ENCODE measurements at regions not wholly inside any gene's neighbourhood (a gene's known extent, or its start where the extent isn't known, plus 50 kb on each side); places are given as distances from the start of the nearest gene placed in this dataset.

- no peak for DNase-seq
- no CpG with 5 or more reads among the region's 6 CpGs for WGBS (ENCODE audit: insufficient coverage, low lambda C conversion rate)
- no peaks in the 10 kb centered on the region for H3K9me3 ChIP-seq (ENCODE audit: control insufficient read depth, low read depth, low read length)
- no peak overlapping the region for H3K27ac ChIP-seq (ENCODE audit: low read length)
- H3K4me3 ChIP-seq (ENCODE audit: low read length) = no peak overlapping the region
- no peaks in the 10 kb centered on the region for H3K36me3 ChIP-seq (ENCODE audit: control insufficient read depth, insufficient read depth, low read length)
- H3K27me3 ChIP-seq (ENCODE audit: control insufficient read depth, insufficient read depth, low read length) = no peaks in the 10 kb centered on the region
- no peaks in the 10 kb centered on the region for H3K4me1 ChIP-seq (ENCODE audit: control insufficient read depth, insufficient read depth, low read length)
These were observed 100.6 kb upstream of the SMIM21 start for GRCh38 chr18:75527848-75528685.

- WGBS (ENCODE audit: insufficient coverage, low lambda C conversion rate) = 100% methylated on average over 3 of the region's 6 CpGs
- Histone ChIP-seq H3K36me3 (ENCODE audit: control insufficient read depth, insufficient read depth, low read length) (no peaks in the 10 kb centered on the region), H3K4me3 (ENCODE audit: low read length) (no peak overlapping the region), H3K27ac (ENCODE audit: low read length) (no peak overlapping the region), H3K9me3 (ENCODE audit: control insufficient read depth, low read depth, low read length) (no peaks in the 10 kb centered on the region), H3K27me3 (ENCODE audit: control insufficient read depth, insufficient read depth, low read length) (no peaks in the 10 kb centered on the region), H3K4me1 (ENCODE audit: control insufficient read depth, insufficient read depth, low read length) (no peaks in the 10 kb centered on the region)
- no peak for DNase-seq
These were observed 98.5 kb upstream of the SMIM21 start for GRCh38 chr18:75526038-75526437.

DNA sequence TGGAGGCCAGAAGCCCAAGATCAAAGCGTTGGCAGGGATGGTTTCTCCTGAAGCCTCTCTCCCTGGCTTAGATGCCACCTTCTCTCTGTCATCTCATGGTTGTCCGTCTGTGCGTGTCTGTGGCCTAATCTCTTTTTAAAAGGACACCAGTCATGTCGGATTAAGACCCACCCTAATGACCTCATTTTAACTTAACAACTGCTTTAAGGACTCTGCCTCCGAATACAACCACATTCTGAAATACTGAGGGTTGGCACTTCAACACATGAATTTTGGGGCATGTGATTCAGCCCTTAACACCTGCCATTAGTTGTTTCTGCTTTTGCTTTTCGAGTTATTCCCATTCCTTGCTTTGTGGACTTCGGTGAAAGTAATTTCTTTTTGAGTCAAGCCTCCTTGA lies 97.8 kb upstream of the SMIM21 start:
- H3K27ac ChIP-seq (ENCODE audit: low read length) = no peak overlapping the region
- no CpG with 5 or more reads among the region's 7 CpGs for WGBS (ENCODE audit: insufficient coverage, low lambda C conversion rate)
- no peak for DNase-seq

DNA sequence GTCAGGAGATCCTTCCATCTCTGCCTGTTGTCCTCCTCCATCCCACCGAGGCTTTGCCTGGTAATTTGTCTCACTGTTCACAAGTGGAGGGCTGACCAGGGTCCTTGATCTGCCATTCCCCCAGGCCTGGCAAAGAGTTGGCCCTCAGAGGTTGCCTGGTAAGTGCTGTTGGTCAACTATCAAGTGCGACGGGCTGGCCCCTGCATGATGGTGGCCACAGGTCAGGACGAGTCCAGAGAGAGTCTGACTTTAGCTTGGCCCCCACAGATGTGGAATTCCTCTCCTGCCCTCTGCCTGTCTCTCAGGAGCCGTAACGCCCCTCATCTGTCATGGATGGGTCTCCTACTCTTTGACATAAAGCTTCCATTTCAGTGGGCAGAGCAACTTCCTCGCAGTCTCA lies 97.3 kb upstream of the SMIM21 start:
- H3K4me1 ChIP-seq (ENCODE audit: control insufficient read depth, insufficient read depth, low read length) = no peaks in the 10 kb centered on the region
- no peak overlapping the region for H3K4me3 ChIP-seq (ENCODE audit: low read length)
- no peak for DNase-seq
- no peak overlapping the region for H3K27ac ChIP-seq (ENCODE audit: low read length)
- no peaks in the 10 kb centered on the region for H3K36me3 ChIP-seq (ENCODE audit: control insufficient read depth, insufficient read depth, low read length)
- no CpG with 5 or more reads among the region's 7 CpGs for WGBS (ENCODE audit: insufficient coverage, low lambda C conversion rate)
- no peaks in the 10 kb centered on the region for H3K27me3 ChIP-seq (ENCODE audit: control insufficient read depth, insufficient read depth, low read length)
- H3K9me3 ChIP-seq (ENCODE audit: control insufficient read depth, low read depth, low read length) = no peaks in the 10 kb centered on the region

More for the DNA sequence above, 97.8 kb upstream of the SMIM21 start:
- Histone ChIP-seq H3K4me3 (ENCODE audit: low read length) (no peak overlapping the region), H3K4me1 (ENCODE audit: control insufficient read depth, insufficient read depth, low read length) (no peaks in the 10 kb centered on the region), H3K27me3 (ENCODE audit: control insufficient read depth, insufficient read depth, low read length) (no peaks in the 10 kb centered on the region), H3K9me3 (ENCODE audit: control insufficient read depth, low read depth, low read length) (no peaks in the 10 kb centered on the region), H3K36me3 (ENCODE audit: control insufficient read depth, insufficient read depth, low read length) (no peaks in the 10 kb centered on the region)

DNA sequence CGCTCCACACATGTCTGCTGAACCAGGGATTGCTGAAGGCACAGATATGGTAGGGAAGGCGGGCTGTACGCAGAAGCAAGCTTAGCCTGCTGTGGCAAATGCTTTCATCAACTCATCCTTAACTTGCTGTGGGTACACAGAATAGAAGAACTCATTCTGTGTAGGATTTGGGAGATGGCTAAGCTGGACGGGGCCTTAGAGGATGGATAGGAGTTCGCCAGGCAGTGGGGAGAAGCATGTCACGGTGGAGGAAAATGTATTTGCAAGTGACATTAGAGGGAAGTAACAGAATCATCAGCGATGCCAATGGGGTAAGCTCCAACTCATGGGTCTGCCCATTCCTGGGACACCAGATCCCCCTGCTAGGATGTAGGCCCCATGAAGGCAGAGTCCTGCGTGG lies 96.7 kb upstream of the SMIM21 start:
- no peak for DNase-seq
- no peaks in the 10 kb centered on the region for H3K9me3 ChIP-seq (ENCODE audit: control insufficient read depth, low read depth, low read length)
- H3K36me3 ChIP-seq (ENCODE audit: control insufficient read depth, insufficient read depth, low read length) = no peaks in the 10 kb centered on the region
- no CpG with 5 or more reads among the region's 8 CpGs for WGBS (ENCODE audit: insufficient coverage, low lambda C conversion rate)
- H3K4me3 ChIP-seq (ENCODE audit: low read length) = no peak overlapping the region
- H3K27ac ChIP-seq (ENCODE audit: low read length) = no peak overlapping the region
- H3K4me1 ChIP-seq (ENCODE audit: control insufficient read depth, insufficient read depth, low read length) = no peaks in the 10 kb centered on the region
- H3K27me3 ChIP-seq (ENCODE audit: control insufficient read depth, insufficient read depth, low read length) = no peaks in the 10 kb centered on the region

- no peaks in the 10 kb centered on the region for H3K27me3 ChIP-seq (ENCODE audit: control insufficient read depth, insufficient read depth, low read length)
- H3K36me3 ChIP-seq (ENCODE audit: control insufficient read depth, insufficient read depth, low read length) = no peaks in the 10 kb centered on the region
- no peak overlapping the region for H3K27ac ChIP-seq (ENCODE audit: low read length)
- no peaks in the 10 kb centered on the region for H3K4me1 ChIP-seq (ENCODE audit: control insufficient read depth, insufficient read depth, low read length)
- no peak overlapping the region for H3K4me3 ChIP-seq (ENCODE audit: low read length)
- H3K9me3 ChIP-seq (ENCODE audit: control insufficient read depth, low read depth, low read length) = no peaks in the 10 kb centered on the region
- DNase-seq = no peak
- WGBS (ENCODE audit: insufficient coverage, low lambda C conversion rate) = no CpG with 5 or more reads among the region's 12 CpGs
These were observed 94.3 kb upstream of the SMIM21 start for GRCh38 chr18:75521816-75522215.

- Histone ChIP-seq H3K4me1 (ENCODE audit: control insufficient read depth, insufficient read depth, low read length) (no peaks in the 10 kb centered on the region), H3K36me3 (ENCODE audit: control insufficient read depth, insufficient read depth, low read length) (no peaks in the 10 kb centered on the region), H3K27ac (ENCODE audit: low read length) (no peak overlapping the region), H3K4me3 (ENCODE audit: low read length) (no peak overlapping the region), H3K9me3 (ENCODE audit: control insufficient read depth, low read depth, low read length) (no peaks in the 10 kb centered on the region), H3K27me3 (ENCODE audit: control insufficient read depth, insufficient read depth, low read length) (no peaks in the 10 kb centered on the region)
- no peak for DNase-seq
- WGBS (ENCODE audit: insufficient coverage, low lambda C conversion rate) = no CpG with 5 or more reads among the region's 3 CpGs
These were observed 90.5 kb upstream of the SMIM21 start for GRCh38 chr18:75518007-75518406.

- Histone ChIP-seq H3K9me3 (ENCODE audit: control insufficient read depth, low read depth, low read length) (no peaks in the 10 kb centered on the region), H3K27me3 (ENCODE audit: control insufficient read depth, insufficient read depth, low read length) (no peaks in the 10 kb centered on the region), H3K4me1 (ENCODE audit: control insufficient read depth, insufficient read depth, low read length) (no peaks in the 10 kb centered on the region), H3K4me3 (ENCODE audit: low read length) (no peak overlapping the region), H3K36me3 (ENCODE audit: control insufficient read depth, insufficient read depth, low read length) (no peaks in the 10 kb centered on the region), H3K27ac (ENCODE audit: low read length) (no peak overlapping the region)
- no CpG with 5 or more reads among the region's 3 CpGs for WGBS (ENCODE audit: insufficient coverage, low lambda C conversion rate)
- no peak for DNase-seq
These were observed 89.8 kb upstream of the SMIM21 start for GRCh38 chr18:75517286-75517685.

DNA sequence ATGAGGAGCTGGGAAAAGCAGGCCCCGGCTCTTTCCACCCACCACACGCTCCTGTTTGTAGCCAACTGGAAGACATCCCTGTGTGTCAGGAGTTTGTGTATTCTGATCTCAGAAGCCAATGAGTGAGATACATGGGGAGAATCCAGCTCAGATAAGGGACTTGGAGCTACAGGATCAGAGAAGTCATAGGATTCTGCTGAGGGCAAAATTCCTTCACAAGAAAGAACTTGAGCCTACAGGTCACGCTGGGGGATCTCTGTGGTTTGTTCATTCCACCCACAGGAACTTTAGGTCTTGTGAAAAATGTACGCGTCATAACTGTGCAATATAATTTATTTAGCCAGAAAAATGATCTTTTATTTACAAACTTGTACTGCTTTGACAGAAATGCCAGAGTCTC lies 80.1 kb upstream of the SMIM21 start:
- Histone ChIP-seq H3K9me3 (ENCODE audit: control insufficient read depth, low read depth, low read length) (peaks cover 6% of the 10 kb centered on the region), H3K4me3 (ENCODE audit: low read length) (no peak overlapping the region), H3K27me3 (ENCODE audit: control insufficient read depth, insufficient read depth, low read length) (no peaks in the 10 kb centered on the region), H3K27ac (ENCODE audit: low read length) (no peak overlapping the region), H3K36me3 (ENCODE audit: control insufficient read depth, insufficient read depth, low read length) (no peaks in the 10 kb centered on the region), H3K4me1 (ENCODE audit: control insufficient read depth, insufficient read depth, low read length) (no peaks in the 10 kb centered on the region)
- 100% methylated on average over 2 of the region's 5 CpGs for WGBS (ENCODE audit: insufficient coverage, low lambda C conversion rate)
- no peak for DNase-seq

- DNase-seq = no peak
- no peaks in the 10 kb centered on the region for H3K4me1 ChIP-seq (ENCODE audit: control insufficient read depth, insufficient read depth, low read length)
- no CpG with 5 or more reads among the region's 7 CpGs for WGBS (ENCODE audit: insufficient coverage, low lambda C conversion rate)
These were observed 79.4 kb upstream of the SMIM21 start for GRCh38 chr18:75506913-75507312.

DNA sequence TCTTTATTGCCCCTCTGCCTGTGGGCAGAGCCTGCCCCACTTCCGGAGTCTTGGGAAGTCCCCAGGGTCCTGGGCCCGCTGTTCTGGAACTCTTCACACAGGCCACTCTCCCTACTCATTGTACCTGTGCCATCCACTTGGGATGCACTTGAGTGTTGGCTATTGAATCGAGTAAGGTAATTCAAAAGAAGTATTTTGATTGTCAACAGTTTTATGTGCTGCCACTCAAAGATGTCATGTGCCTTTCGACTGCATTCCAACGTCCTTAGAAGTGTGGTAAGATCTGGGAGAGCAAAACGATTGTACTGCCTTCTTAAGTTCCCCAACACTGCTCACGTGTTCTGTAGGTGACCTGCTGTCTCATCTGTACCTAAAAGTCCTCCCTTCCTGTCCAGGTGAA lies 77.0 kb upstream of the SMIM21 start:
- no peak for DNase-seq
- Histone ChIP-seq H3K9me3 (ENCODE audit: control insufficient read depth, low read depth, low read length) (no peaks in the 10 kb centered on the region), H3K27me3 (ENCODE audit: control insufficient read depth, insufficient read depth, low read length) (no peaks in the 10 kb centered on the region), H3K27ac (ENCODE audit: low read length) (no peak overlapping the region), H3K4me1 (ENCODE audit: control insufficient read depth, insufficient read depth, low read length) (no peaks in the 10 kb centered on the region), H3K4me3 (ENCODE audit: low read length) (no peak overlapping the region), H3K36me3 (ENCODE audit: control insufficient read depth, insufficient read depth, low read length) (no peaks in the 10 kb centered on the region)
- WGBS (ENCODE audit: insufficient coverage, low lambda C conversion rate) = no CpG with 5 or more reads among the region's 7 CpGs

More at GRCh38 chr18:75506913-75507312, 79.4 kb upstream of the SMIM21 start:
- no peak overlapping the region for H3K27ac ChIP-seq (ENCODE audit: low read length)
- peaks cover 3% of the 10 kb centered on the region for H3K9me3 ChIP-seq (ENCODE audit: control insufficient read depth, low read depth, low read length)
- H3K4me3 ChIP-seq (ENCODE audit: low read length) = no peak overlapping the region
- H3K27me3 ChIP-seq (ENCODE audit: control insufficient read depth, insufficient read depth, low read length) = no peaks in the 10 kb centered on the region
- H3K36me3 ChIP-seq (ENCODE audit: control insufficient read depth, insufficient read depth, low read length) = no peaks in the 10 kb centered on the region
